GM18867 (cell line): ENCODE measurements at regions not wholly inside any gene's neighbourhood (a gene's known extent, or its start where the extent isn't known, plus 50 kb on each side); places are given as distances from the start of the nearest gene placed in this dataset.
A peak's percentile ranks its signal among the peaks of the same experiment; 100 is the strongest.

Experiments used
- ATAC-seq: cut with Tn5 transposase; IDR thresholded peaks from one replicate; pipeline ENCODE4 v1.9.1; 2021; ENCODE audit warnings: mild to moderate bottlenecking, moderate library complexity; ENCODE audit not compliant: unreplicated experiment

DNA sequence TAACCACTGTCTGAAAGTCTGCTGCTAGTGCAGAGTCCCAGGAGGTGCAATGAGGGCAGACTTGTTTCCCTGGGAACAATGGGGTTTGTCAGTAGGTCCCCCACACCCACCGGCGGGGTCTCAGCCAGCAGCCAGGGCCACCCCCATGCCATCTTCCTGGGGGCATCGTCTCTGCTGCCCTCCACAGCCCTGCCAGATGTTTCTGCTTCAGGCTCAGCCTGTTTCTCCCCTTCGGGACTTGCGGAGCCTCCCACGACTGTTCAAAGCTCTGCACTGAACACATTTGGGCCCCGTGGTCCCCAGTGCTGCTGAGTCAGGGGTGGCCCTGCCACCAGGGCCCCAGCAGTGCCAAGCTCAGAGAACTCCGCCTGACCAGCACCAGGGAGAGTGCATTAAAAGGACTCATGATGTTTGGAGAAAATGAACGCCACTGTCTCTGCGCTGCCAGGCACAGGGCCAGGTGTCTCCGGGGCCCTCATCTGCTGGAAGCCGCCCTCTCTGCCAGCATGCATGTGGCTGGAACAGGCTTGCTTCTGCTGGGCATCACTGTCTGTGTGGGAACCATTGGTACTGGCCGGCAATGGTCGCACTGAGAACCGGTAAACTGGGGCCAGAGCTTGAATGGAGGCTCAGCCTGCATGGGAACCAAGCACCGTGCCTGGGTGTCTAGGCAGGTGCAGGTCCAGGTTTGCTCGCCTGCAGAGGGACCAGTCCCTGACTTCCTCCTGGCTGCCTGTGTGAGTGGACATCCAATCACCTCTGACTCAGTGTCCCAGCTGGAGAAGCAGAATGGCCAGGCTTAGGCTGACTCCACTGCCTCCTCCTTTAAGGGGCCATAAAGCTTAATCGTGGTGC is 345.1 kb downstream of the GLRX3 start:
- ATAC-seq = no peak

DNA sequence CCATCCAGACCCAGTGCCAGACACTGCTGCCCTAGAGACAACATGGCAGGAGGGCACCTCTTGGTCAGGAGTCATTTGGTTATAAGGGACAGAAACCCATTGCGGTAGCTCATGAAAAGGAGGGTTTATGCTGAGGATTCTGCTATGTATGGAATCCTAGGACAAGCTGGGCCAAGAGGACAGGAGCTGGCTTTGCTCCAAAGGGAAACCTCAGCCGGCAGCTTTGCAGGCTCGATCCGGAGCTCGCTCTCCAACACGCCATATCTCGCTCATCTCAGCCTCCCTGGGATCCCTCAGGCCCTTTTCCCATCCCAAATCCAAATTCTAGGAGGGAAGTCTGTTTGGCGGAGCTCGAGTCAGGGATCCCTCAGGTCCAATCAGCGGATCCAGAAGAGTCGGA is 345.7 kb downstream of the GLRX3 start:
- no peak for ATAC-seq

DNA sequence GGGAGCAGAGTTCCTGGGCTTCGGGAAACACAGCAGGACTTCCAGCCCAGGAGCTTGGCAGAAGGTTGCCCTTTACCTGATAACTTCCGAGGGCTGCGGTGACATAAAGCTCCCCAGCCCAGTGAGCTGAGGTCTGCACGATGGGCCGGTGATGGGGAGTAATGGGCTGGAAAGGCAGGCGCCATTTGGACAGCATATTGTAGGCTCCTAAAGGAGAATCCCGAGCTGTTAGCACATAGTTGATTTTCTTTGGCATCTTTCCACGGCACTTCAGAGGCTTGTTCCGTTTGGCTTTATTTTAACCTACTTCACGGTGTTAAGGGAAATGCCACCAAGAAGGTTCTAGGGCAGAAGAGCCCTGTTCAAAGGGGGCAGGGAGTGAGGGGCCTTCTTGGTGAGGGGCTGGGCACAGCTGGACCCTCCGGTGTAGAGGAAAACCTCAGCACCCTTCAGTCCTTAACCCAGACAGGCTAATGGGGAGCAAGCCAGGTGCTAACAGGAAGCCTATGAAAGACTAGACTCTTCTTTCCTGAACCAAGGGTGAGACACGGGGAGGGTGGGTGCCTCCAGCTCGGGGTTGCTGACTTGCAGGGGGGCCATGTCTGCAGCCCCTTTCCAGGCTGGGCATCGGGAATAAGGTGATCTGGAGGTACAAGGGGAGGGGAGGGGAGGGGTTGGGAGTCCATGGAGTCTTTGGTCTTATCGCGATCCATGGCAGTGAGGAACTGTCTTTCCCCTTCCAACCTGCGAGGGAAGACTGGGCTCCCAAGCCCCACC is 347.7 kb downstream of the GLRX3 start:
- no peak for ATAC-seq

DNA sequence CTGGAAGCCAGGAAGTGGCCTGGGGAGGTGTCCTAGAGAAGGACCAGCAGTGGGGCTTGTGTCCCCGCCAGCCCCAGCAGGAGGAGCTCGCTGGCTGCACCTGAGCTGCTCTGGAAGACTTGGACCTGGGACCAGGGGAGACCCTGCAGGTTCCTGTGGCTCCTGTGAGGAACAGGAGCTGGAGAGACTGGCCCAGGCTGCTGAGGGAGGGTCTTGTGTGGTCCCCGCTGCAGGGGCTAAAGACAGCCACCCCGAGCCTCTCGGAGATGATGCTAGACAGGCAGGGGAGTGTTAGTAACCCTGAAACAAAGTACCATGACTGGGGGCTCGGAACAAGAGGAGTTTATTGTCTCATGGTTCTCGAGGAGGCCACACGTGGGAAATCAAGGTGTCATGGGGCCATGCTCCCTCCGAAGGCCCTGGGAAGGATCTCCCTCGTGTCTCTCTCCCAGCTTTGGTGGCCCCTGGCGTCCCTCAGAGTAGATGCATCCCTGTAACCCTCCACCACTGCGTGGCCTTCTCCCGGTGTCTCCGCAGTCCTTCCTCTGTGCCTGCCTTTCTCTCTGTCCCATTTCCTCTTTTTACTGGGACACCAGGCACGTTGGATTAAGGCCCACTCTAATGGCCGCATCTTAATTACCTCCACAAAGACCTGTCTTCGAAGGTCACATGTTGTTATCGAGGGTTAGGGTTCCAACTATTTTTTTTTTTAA is 348.4 kb downstream of the GLRX3 start:
- ATAC-seq = no peak

DNA sequence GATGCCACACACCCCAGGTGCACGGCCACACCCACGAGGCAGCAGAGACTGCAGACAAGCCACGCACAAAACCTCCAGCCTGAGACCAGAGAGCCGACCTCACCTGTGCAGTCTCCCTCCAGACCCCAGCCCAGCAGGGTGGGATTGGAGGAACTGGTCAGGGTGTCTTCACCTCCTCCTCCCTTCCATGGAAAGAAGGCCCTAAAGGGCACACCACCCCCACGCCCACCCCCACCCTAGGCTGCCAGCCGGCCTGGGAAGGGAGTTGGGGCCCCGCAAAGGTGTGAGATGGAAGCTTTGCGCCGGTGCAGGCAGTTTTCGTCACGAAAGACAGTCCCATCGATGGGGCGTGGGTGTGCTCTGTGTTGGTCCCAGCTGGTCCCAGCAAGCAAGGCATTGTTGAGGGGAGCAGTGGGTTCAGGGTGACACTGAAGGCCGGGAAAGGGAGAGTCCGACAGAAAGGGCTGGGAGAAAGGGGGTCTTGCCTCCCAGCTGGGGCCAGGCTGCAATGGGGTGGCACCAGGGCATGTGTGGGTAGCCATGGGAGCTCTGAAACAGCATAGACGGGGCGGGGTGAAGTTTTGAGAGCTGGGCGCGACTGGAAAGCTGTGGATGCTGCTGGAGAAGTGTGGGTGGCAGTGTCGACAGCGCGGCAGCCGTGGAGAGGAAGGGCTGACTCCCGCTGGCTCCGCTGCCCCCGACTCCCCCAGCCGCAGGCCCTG is 349.2 kb downstream of the GLRX3 start:
- no peak for ATAC-seq

DNA sequence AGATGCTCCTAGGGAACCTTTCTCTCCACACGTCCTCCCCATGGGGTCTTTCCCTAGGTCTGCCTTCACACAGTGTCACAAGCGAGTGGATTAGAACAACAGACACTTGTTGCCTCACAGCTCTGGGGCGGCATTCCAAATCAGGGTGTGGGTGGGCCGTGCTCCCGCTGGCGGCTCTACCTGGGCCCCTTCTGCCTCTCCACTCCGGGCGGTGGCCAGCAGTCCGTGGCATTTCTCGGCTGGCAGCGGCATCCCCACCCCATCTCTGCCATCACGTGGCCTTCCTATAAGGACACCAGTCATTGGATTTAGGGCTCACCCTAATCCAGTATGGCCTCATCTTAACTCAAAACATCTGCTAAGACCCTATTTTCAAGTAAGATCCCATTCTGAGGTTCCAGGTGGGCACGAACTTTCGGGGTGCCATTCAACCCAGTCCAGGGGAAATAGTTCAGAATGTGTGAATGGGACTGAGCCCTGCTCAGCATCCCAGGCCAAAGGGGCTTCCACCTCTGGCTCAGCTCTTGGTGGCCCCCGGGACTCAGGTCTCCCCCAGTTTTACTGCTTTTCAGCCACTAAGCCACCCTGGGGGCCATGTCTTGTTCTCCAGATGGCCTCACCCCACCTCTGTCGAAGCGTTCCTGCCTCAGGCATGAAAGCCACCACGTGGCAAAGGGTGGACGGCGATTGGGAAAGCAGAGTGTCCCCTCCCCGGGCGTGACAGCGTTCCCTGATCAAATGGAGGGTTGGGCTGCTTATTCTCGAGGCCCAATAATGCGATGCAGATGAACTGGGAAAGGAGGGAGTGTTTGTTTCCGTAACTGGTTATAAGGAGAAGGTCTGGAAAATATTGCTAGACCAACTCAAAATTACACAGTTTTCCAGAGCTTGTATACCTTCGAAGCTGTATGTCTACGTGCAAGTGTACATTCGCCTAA is 350.0 kb downstream of the GLRX3 start:
- ATAC-seq = no peak

DNA sequence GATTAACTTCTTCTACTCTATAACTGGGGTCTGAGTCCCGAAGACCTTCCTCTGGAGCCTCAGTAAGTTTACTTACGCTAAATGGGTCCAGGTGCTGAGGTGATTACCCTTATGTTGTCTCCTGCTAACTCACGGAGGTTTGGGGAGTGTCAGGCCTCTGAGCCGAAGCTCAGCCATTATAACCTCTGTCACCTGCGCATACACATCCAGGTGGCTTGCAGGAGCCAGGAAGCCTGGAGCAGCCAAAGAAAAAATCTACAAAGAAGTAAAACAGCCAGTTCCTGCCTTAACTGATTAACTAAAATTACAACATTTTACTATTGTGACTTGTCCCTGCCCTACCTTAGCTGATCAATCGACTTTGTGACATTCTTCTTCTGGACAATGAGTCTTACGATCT is 350.7 kb downstream of the GLRX3 start:
- ATAC-seq = no peak

DNA sequence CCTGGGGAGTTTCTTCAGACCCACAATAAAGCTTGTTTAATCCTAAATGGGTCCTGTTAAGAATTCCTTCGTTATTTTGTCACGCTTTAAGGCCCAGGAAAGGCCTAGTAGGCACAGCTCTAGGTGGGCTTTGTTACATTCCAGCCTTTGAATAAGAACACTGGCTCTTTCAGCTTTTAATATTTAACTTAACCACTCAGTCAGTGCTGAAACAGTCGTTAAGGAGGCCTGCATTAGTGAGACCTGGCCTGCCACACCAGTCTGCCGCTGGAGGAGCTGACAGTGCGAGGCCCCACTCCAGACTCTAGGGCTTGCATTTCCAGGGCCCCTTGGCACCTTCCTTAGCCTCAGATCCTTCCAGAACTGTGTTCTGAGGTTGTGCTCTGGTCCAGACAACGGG is 351.4 kb downstream of the GLRX3 start:
- ATAC-seq = no peak

DNA sequence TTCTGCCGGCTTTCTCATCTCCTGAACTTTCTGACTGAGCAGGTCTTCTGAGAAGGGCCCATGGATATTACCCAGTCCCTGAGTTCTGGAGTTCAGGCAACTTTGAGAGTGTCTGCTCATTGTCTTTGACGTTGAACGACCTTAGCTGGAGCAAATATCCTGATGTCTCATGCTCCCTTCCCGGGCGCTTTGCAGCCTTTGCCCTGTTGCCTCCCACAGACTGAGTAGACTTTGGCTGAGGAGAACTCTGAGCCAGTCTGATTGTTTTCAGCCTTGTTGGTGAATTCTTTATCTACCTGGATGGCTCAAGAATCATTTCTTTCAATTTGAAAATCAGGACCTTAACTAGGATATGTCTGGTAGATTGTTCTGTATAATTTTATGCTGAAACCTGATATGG is 353.7 kb downstream of the GLRX3 start:
- ATAC-seq = no peak

DNA sequence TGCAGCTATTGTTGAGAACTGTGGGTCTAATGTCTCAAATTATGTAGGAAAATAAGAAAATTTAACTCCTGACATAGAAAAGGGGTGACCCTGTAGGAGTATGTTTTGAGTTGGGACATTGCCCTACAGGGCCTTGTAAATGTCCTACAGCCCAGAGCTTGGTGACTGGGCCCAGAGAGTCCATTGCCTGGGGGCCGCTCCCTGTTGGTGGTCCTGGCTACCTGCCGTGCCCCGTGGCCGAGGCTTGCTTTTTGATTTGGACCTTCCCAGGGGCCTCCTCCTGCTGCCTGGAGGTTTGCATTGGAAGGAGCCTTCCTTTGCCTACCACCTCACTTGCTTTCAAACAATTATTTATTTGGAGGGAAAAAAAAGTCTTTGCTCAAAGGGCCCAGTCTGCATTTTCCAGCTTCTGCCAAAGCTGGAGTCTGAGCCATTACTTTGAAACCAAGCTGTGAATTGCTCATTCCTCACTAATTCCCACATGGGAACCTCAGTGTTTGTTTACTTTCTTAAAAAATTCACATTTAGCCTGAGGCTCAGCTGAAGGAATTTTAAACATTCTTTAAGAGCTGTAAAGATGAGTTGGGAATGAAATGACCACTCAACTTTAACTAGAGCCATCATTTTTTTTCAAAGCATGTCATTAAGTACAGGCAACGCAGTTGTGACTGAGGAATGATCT is 355.0 kb downstream of the GLRX3 start:
- no peak for ATAC-seq

DNA sequence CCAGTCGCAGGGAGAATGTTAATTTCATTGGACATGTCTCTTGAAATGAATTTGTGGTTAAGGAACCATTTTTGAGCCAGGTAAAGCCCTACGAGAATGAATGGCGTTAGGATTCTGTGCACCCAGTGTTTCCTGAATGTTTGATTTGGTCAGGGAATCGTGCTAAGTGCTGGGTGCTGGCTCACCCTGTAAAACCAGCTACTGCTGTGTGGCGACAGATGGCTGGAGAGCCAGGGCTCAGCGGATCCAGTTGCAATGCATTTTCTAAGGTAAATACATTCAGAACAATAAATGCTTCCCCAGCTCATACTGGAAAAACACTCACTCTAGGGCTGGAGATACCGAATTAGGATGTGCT is 355.5 kb downstream of the GLRX3 start:
- ATAC-seq = no peak

DNA sequence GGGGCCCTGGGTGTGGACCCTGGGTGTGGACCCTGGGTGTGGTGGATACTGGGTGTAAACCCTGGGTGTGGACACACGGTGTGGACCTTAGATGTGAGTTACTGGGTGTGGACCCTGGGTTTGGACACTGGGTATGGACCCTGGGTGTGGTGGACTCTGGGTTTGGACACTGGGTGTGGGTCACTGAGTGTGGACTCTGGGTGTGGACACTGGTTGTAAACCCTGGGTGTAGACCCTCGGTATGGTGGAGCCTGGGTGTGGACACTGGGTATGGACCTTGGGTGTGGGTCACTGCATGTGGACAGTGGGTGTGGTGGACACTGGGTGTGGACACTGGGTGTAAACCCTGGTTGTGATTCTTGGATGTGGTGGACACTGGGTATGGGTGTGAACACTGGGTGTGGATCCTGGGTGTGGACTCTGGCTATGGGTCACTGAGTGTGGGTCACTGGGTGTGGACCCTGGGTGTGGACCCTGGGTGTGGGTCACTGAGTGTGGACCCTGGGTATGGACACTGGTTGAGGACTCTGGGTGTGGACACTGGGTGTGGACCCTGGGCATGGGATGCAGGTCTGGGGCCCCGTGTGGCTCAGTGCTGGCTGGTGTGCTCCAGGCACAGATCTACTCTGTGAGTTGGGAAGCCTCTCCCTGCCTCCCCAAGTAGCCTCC is 356.2 kb downstream of the GLRX3 start:
- no peak for ATAC-seq

DNA sequence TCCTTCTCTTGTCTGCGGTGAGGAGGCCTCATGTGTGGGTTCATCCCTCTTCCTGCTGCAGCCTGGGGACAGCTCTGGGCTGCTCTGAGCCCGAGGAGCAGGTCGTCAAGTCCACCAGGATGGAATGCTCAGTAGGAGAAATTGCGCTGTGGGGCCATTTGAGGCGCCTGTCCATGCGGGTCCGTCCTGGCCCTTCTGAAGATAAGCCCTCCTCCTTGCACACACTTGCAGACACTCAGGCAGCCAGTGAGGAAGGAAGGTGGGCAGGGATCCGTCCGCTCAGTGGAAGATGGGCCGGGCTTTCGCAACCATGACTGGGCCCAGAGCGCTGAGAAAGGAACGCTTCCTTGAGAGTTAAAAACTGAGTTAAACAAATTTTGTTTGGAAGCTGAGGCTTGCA is 356.8 kb downstream of the GLRX3 start:
- ATAC-seq = no peak

DNA sequence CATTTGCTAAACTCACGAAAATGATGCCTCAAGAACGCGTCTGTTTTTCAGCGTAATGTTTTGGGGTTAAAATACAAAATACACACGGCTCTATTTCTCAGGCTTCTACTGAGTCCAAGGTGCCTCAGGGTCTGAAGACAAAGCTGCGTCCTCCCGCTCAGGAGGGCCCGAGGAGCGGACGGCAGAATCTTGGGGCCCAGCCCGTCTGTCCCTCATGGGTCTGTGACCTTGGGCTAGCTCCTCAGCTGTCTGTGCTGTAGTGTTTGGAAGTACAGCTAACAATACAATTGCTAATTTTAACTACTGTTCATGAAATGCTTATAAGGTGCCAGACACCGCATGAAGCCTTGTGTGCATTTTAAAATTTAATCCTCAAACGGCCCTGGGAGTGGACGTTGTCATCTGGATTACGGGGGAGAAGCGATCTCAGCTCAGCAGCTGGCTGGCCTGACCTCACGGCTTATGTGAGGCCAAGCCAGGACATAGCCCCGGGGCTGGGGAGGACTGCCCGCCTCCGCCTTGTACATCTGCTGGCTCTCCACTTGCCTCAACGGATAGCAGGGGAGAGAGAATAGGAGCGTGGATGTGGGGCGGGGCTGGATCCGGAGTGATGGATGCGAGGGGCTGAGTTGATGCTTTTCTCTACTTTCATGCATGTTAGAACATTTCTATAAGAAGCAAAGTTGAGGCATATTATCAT is 357.4 kb downstream of the GLRX3 start:
- no peak for ATAC-seq

DNA sequence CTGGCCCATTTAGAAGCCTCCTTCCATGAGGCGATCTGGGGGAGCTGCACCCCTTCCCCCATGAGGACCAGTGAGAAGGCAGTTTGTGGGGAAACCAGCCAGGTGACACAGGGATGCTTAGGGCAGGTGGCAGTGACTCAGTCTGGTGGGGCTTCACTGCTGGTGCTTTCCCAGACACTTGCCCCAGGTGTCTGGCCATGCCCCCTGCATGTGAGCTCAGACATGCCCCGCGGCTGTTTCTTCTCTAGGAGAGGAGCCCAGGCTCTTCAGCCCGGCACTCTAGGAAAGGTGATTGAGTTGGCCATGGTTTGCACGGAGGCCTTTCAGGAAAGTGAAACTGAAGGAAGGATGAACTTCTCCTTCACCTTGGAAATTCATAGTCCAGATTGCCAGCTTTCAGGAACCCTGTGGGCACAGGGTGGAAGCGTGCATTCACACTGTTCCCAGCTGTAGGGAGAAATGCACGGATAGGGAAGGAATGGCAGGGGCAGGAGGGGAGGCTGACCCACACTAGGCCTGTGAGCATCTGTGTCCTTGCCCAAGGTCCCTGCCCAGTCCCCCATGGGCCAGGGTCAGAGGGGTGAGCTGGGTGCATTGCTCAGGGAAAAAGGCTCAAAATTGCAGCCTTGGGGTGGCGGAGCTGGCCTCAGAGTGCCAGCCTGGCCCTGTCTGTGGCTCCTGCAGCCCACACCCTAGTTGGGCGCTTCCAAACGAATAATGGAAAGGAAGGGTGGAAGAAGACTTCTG is 359.1 kb downstream of the GLRX3 start:
- ATAC-seq = no peak

DNA sequence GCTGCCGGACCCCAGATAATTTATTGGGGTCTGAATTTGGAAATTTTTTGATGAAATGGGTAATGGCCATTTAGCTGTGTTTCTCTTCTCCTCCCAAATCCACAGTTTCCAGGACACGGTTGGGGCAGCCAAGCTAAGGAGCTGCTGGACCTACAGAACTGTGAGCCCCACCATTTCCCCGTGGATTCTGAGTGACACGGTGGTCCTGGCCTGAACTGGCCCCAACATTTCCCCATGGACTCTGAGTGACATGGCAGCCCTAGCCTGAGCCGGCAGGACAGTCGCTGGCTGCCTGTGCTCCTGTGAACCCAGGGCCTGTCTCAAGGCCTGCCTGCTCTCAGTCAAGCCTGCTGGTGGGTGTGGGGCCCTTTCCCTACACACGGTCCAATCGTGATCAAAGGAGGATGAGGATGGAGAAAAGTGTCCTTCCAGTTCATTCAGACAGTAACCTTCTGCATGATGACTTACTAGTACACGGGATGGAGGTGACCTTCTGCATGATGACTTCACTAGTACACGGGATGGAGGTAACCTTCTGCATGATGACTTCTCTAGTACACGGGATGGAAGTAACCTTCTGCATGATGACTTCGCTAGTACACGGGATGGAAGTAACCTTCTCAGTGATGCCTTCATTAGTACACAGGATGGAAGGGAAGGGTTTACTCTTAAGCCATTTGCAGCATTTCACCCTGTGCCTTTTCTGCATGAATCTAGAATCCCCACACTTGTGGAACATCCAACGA is 359.9 kb downstream of the GLRX3 start:
- peak; percentile 84 for ATAC-seq
